ENCODE measurements at regions not wholly inside any gene's neighbourhood (a gene's known extent, or its start where the extent isn't known, plus 50 kb on each side); places are given as distances from the start of the nearest gene placed in this dataset.
A peak's percentile ranks its signal among the peaks of the same experiment; 100 is the strongest.

DNA sequence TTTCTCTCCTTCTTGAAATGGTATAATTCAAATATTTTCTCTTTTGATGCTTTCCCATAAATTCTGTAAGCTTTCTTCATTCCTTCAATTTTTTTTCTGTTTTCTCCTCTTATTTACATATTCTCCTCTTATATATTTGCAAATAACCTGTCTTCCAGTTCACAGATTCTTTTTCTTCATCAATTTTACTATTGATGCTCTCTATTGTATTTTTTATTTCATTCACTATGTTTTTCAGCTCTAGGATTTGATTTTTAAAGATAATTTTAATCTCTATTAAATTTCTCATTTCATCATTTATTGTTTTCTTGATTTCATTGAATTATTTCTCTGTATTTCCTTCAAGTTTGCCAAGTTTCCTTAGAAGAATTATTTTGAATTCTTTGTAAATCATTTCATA is 54.0 kb upstream of the PRPS1L1 start:
- DNase-seq, result no peak

DNA sequence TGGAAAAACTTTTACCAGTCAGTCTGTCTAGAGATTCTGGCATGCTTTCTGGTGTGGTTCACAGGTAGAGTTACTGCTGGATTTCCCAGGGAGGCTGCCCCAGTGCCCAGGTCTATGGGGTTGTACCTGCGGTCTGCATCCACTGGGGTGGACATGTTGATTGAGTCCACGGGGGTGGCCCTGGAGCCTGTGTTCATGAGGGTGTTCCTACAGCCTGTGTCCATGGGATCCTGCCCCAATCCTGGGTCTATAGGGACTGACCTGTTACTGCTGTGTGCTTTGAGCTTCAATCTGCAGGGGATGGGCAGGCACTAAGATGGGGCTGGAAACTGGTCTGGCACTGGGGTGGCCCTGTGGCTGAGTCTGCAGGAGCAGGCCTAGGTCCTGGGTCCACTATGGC is 54.5 kb upstream of the PRPS1L1 start:
- no peak for DNase-seq

DNA sequence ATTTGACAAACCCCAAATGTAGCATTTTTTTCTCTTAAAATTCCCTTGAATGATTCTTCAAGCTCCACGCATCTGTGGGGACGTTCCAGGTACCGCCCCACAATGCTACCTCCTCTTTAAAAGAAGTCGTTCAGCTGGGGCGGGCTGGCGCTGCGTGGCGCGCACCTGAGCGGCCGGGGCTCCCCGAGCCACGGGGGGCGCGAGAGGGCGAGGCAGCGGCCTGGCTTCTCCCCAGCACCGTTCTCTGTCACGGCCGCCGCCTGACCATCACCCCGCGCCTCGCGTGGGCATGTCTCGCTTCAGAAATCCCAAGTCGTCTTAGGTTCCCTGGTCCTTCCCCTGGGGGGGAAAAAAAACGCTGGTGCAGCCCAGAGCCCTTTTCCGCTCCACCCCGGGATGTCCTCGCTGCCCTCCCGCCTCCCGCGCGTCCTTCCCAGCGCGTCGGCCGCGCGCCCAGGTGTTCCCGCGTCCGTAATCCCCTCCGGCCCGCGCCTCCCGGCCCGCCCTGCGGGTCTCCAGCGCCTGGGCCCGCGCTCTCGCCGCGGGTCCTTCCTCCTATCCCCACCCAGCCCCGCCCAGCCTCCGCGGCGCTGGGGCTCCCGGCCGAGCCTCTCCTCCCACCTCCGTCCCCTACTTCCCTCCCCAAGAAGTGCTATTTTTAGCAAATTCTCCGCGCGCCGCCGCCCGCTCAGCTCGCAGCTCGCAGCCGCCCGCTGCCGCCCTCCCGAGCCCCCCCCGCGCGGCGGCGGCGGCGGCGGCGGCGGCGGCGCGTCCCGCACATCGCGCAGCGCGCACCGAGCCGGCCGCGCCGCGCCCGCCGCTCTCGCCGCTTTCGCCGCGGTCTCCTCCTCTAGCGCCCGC is 58.7 kb upstream of the PRPS1L1 start:
- peak; percentile 45 for DNase-seq

DNA sequence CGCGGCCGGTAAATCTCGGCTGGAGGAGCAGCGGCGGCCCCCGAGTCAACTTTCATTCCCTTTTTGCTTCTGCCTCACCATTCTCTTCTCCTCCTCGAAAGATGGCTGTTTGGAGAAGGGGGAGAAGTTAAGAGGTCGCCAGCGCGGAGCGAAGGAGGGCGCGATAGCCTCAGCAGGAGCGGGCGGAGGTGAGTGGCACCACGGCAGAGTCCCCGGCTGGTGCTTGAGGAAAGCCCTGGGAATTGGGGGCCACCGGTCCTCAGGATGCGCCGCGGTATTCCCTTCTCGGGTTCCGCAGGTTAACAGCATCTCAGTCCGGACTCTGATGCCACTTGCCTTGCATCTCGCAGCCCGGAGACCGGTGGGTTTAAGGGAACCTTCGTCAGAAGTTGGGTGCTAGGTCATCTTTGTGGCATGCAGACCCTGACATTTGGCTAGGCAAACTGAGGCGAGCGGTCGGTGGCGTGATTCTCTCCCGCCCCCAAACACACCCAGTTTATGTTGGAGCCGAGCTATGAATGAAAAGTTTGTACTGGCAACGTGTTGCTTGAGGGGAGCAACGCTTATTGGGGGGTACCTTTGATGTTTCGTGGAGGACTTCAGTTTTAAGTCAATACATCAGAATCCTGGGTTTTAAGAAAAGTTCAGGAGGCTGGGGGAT is 59.5 kb upstream of the PRPS1L1 start:
- peak; percentile 42 for DNase-seq

- DNase-seq, result no peak
Measured at GRCh38 chr7:18087687-18088078, 60.0 kb upstream of the PRPS1L1 start.

- no peak for DNase-seq
Measured at GRCh38 chr7:18096087-18096486, 68.4 kb upstream of the PRPS1L1 start.

- no peak for DNase-seq
Measured at GRCh38 chr7:18102576-18102975, 74.9 kb upstream of the PRPS1L1 start.

DNA sequence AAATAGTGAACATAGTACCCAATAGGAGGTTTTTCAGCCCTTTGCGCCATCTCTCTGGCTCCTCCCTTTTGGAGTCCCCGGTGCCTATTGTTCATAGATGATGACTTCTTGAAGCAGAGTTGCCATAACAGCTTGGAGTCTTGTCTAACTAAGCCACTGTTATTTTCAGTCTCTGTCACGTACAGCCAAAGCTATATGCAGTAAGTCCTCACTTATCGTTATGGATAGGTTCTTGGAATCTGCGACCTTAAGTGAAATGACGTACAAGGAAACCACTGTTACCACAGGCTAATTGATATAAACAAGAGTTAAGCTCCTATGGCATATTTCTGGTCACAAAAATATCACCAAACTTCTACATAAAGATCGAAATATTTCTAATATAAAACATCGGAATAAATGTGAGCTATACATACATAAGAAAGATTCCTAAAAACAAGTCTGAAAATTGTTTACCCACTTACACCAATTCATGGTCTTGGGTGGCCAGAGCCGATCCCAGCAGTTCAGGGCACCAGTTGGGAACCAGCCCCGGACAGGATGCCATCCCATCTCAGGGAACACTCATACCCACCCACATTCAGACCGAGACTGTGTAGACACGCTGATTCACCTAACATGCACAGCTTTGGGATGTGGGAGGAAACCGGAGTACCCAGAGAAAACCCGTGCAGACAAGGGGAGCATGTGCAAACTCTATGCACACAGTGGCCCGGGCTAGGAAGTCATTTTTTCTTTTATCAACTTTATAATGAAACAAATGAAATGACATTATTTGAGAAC is 76.0 kb upstream of the PRPS1L1 start:
- DNase-seq, result no peak

DNA sequence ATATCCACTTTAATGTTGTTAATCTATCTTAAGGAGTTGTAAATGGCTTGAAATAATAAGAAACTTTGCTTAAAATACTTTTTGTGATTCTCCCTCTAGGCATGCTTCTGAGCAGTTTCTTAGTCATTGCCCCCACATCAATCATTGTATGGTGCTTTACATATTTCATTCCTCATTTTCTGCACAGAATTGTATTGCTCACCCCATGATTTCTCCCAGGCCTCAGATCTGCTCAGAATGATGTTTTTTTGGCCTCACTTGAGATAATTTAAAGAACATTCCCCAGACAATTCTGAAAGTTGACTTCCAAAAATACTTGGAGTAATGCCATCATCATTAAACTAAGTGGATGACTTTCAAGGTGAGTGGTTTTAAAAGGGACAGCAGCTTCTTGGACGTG is 82.1 kb upstream of the PRPS1L1 start:
- no peak for DNase-seq

DNA sequence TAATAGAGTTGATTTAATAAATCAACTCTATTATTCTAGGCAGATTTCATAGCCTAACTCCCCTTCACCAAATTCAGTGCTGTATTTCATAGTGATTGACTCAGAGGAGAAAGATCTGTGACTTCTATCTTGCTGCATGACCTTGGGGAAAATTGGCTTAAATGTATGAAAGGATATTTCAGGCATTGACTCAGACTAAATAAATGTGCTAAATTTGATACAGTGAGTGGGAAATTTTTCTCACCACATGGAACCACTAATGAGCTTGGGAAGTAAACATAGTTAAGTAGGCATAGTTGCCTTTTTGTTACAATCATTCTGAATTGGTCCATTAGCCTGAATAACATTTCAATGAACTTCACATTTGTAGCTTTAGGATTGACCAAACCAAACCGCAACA is 89.0 kb upstream of the PRPS1L1 start:
- no peak for DNase-seq

GRCh38 chr7:18117482-18117881 is 89.8 kb upstream of the PRPS1L1 start:
- no peak for DNase-seq

GRCh38 chr7:18119985-18120384 is 92.3 kb upstream of the PRPS1L1 start:
- DNase-seq, result no peak

DNA sequence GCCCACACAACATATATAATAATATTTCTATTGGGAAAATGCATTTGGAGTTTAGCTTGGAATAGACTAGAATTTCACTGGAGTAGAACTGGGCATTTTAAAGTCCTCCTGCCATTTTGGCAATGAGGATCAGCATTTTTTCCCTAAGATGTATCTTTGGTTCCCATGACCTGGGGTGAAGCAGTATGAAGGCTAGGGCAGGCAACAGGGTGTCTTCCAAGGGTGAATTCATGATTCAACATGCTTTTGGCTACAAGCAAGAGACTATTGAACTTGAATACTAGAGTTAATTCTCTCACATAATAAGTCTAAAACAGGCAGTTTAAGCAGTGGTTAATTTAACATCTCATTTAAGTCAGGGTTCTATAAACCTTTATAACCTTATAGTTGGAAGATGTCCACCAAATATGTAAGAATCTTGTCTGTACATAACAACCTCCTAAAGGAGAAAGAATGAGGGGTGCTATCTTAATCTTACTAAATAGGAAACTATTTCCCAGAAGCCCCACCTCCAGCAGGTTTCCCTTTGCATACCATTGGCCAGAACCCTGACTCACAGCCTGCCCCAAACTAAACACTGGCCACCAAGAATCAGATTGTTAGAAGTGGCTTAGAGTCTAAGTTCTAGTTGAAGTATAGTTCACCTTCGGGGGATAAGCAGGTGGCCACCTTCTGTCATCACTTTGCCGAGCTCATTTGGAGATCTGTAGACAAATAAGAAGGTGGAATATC is 96.0 kb upstream of the PRPS1L1 start:
- DNase-seq, result no peak

DNA sequence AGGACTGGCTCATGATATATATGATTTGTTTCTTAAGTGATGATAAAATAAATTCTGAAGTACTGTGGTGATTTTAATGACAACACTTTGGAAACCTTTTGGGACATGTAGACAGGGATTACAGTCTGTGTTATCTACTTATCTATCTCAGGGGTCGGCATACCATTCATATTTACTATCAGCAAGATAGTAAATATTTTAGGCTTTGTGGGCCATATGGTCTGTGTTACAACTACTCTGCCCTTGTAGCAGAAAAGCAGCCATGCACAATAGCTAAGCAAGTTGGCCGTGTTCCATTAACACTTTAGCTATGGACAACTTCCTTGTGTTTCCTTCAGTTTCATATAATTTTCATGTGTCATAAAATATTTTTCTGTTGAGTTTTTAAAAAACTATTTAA is 97.8 kb upstream of the PRPS1L1 start:
- DNase-seq, result no peak

GRCh38 chr7:18126281-18126680 is 98.6 kb upstream of the PRPS1L1 start:
- DNase-seq, result no peak

DNA sequence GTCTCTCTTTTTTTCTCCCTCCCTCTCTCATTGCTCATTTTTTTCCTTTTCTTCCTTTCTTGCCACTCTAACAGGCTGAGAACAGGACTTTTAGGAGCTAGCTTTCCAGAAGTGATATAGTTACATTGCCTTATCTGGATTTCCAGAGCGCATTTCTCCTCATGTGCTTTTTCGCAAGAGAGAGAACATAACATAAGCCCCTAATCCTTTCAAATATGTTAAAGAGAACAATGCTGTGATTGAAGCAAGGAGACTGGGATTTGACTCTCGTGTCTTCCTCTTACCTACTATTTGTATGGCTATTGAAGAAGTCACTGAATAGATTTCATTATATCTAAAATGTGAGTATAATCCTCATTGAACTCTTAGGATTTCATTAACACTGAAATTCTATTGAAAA is 101.2 kb upstream of the PRPS1L1 start:
- no peak for DNase-seq

DNA sequence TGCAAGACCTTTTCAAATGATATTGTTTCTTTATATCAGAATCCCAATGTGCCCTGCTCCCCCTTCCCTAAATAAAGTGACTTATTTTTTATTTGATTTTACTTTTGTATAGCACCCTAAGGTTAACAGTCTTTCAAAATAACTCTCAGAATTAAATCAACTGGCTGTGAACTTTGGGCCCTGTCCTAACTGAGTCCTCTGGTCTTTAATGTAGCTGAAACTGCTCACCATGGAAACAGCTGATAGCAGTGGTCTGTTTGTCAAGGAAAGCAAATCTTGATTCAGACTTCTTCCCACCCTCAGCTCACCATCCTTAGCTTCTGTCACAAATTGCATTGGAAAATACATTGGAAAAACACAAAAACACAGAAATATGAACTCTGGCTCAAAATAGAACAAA is 105.2 kb upstream of the PRPS1L1 start:
- no peak for DNase-seq

- peak; percentile 43 for DNase-seq
Measured at GRCh38 chr7:18133921-18134320, 106.3 kb upstream of the PRPS1L1 start.

DNA sequence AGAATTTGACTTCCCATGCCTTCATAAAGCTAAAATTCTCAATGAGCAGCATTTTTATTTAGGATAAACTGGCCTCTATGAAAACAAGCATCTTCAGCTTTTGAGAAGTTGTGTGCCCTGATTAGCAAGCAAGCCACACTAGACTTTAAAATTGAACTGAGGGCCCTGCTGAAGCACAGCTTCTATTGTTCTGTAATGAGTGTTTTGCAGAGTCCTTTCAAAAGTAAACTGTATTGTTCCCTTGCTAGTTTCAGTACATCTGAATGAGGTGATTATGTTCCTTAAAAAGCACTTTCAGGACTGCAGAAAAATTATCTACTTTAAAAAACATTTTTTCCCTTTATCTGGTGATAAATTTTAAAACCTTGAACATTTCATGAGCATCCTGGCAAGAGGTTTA is 113.3 kb upstream of the PRPS1L1 start:
- peak; percentile 61 for DNase-seq

GRCh38 chr7:18144166-18144565 is 116.5 kb upstream of the PRPS1L1 start:
- no peak for DNase-seq

- no peak for DNase-seq
Measured at GRCh38 chr7:18145160-18145559, 117.5 kb upstream of the PRPS1L1 start.

- no peak for DNase-seq
Measured at GRCh38 chr7:18151422-18151821, 123.8 kb upstream of the PRPS1L1 start.

DNA sequence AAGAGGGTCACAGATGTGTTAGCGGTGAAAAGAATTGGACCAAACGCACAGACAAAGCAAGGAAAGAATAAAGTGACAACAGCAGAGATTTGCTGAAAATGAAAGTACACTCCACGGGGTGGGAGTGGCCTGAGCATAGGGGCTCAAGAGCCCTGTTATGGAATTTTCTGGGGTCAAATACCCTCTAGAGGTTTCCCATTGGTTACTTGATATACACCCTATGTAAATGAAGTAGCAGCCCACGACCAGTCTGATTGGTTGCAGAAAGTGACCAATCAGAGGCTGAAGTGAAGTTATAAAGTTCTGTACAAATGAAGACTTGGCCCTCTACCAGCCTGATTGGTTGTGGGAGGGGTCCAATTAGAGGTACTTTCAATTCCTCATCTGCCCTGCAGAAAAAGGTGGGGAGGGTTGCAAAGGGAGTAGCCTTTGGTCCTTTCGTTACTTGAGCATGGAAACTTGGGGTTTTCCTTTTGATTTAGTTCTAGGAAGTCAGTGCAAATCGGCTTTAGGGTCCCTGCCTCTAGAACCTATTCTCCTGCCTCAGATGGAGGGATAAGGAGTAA is 125.6 kb upstream of the PRPS1L1 start:
- no peak for DNase-seq
